ENCODE measurements at regions not wholly inside any gene's neighbourhood (a gene's known extent, or its start where the extent isn't known, plus 50 kb on each side); places are given as distances from the start of the nearest gene placed in this dataset.
"Not testable (repeated sequence)": the region's sequence is repeated elsewhere in the genome, so short reads cannot be mapped to it uniquely, and the experiment has no call there.

DNA sequence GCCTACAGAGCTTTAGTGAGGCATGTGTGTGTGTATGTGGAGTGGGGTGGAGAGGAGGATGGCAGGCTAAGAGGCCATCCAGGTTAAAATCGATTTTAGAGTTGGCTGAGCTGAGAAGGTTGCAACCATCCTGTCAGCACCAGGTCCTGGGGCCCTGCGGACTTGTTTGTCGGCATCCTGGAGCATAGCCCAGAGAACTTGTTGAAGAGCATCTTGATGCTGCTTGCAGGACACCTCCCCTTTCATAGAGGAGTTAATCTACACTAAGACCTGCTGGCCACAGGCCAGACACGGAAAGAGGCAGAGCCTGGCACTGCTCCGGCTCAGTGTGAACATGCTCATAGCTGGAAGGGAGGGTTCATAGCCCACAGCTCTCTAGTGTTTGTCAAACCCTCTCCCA lies 72.1 kb upstream of the RGPD5 start:
- no peak overlapping the region for H3K9ac ChIP-seq (ENCODE audit: low read depth in 2 of 2, low read length in 2 of 2)
- H3K4me1 ChIP-seq = no peaks in the 10 kb centered on the region
- intact Hi-C loops (cut with DNase I) = no loop called here
- no peaks in the 10 kb centered on the region for H3K36me3 ChIP-seq
- H3K9me3 ChIP-seq = no peaks in the 10 kb centered on the region
- H3K27ac ChIP-seq = no peak overlapping the region
- DNase-seq = peak; percentile 22
- H3K27me3 ChIP-seq = no peaks in the 10 kb centered on the region
- H3K4me3 ChIP-seq = no peak overlapping the region
- TF ChIP-seq, protein P1, sequence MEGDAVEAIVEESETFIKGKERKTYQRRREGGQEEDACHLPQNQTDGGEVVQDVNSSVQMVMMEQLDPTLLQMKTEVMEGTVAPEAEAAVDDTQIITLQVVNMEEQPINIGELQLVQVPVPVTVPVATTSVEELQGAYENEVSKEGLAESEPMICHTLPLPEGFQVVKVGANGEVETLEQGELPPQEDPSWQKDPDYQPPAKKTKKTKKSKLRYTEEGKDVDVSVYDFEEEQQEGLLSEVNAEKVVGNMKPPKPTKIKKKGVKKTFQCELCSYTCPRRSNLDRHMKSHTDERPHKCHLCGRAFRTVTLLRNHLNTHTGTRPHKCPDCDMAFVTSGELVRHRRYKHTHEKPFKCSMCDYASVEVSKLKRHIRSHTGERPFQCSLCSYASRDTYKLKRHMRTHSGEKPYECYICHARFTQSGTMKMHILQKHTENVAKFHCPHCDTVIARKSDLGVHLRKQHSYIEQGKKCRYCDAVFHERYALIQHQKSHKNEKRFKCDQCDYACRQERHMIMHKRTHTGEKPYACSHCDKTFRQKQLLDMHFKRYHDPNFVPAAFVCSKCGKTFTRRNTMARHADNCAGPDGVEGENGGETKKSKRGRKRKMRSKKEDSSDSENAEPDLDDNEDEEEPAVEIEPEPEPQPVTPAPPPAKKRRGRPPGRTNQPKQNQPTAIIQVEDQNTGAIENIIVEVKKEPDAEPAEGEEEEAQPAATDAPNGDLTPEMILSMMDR (IDR thresholded peaks at IDR 0.05) = no peak

DNA sequence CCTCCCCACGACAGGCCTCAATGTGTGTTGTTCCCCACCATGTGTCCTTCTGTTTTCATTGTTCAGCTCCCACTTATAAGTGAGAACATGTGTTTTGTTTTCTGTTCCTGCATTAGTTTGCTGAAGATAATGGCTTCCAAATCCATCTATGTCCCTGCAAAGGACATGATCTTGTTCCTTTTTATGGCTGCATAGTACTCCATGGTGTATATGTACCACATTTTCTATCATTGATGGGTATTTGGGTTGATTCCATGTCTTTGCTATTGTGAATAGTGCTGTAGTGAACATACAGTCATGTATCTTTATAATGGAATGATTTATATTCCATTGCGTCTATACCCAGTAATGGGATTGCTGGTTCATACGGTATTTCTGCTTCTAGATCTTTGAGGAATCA lies 71.5 kb upstream of the RGPD5 start:
- intact Hi-C loops (cut with DNase I); H3K4me1 ChIP-seq; H3K27me3 ChIP-seq; H3K9me3 ChIP-seq; H3K9ac ChIP-seq (ENCODE audit: low read depth in 2 of 2, low read length in 2 of 2); H3K27ac ChIP-seq; DNase-seq; H3K4me3 ChIP-seq; H3K36me3 ChIP-seq: not testable (repeated sequence)

DNA sequence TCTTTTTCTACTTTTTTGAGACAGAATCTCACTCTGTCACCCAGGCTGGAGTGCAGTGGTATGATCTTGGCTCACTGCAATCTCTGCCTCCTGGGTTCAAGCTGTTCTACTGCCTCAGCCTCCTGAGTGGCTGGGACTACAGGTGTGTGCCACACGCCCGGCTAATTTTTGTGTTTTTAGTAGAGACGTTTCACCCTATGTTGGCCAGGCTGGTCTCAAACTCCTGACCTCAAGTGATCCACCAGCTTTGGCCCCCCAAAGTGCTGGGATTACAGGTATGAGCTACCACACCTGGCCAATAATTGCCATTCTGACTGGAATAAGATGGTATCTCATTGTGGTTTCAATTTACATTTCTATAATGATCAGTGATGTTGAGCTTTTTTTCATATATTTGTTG lies 71.0 kb upstream of the RGPD5 start:
- H3K27me3 ChIP-seq; H3K27ac ChIP-seq; H3K9me3 ChIP-seq; intact Hi-C loops (cut with DNase I); H3K36me3 ChIP-seq; H3K9ac ChIP-seq (ENCODE audit: low read depth in 2 of 2, low read length in 2 of 2); H3K4me3 ChIP-seq; H3K4me1 ChIP-seq: not testable (repeated sequence)
- peak; percentile 7 for DNase-seq

DNA sequence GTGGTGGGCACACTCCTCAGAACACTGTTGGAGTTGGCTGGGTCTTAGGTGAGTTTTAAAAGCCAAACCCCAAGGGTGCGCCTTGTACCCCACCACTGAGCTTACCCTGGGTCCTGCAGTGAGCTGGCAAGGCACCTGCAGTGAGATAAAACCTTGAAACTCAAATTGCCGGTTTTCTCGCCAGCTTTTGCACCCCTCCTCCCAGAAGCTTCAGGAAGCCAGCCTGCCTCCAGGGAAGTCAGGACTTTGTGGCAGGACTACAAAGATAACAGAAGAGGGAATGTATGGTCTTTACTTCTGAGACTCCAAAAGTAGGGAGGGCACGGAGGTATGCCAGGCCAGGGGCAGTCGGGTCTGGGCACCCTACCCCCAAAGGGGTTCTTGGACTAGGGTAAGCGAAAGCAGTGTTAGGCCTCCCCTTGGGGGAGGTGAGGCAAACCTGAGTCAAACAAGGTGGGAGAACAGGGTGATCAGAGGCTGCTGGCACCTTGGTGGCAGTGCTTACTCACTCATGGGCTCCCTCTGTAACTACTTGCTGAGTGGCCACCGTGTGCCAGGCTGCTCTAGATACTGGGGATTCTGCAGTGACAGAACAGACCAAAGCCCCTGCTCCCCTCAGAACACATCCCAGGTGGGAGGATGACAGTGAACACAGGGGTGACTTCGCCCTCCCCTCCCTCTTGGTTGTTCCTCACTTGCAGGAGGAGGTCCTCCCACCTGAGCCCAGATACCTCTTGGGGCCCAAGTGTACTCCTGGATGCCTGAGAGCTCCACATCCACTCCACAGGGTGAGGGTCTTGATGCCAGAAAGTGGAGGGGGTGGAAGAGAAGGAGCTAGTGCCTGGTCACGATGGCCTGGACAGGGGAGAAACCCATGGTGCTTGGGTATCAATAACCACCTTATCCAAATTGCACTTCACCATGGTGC lies 69.3 kb upstream of the RGPD5 start:
- Histone ChIP-seq H3K9ac (ENCODE audit: low read depth in 2 of 2, low read length in 2 of 2) (no peak overlapping the region), H3K27ac (no peak overlapping the region), H3K9me3 (no peaks in the 10 kb centered on the region), H3K4me3 (no peak overlapping the region), H3K4me1 (no peaks in the 10 kb centered on the region), H3K36me3 (no peaks in the 10 kb centered on the region), H3K27me3 (no peaks in the 10 kb centered on the region)
- intact Hi-C loops (cut with DNase I) = no loop called here
- TF ChIP-seq, protein P1 (IDR thresholded peaks at IDR 0.05) = no peak
- peak; percentile 9 for DNase-seq

DNA sequence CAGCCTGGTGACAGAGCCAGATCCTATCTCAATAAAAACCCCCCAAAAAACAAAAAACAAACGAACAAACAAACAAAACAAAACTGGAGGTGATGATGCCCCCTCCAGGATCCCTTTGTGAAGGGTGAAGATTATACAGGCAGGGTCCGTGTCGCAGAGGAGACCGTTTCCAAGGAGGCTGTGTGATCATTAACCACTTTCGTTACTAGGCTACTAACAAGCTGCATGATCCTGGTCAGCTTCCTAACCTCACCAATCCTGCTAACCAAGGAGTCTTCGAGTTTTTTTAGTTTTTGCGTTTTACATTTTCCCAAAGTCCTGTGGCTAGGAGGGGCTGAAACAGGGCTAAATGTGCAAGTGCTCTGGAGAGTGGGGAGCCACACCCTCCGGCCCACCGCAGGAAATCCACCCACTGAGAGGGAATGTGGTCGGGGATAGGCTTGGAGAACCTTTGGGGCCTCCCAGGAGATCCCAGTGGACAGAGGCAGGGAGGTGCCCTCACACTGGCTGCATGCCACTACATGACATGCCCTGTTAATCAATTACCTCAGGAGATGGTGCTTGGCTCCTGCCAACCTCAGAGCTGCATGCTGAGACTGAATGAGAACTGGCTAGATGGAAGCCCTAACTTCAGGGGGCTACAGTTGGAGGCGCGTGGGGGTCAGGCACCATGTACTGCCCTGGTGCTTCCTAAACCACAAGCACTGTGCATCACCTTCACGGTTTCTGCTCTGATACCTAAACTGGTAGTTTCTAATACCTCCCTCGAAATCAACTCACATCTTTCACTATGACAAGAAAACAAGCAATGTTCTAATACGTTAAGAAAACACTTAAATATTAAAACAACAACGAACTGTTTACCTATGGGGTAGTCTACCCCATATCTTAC lies 67.5 kb upstream of the RGPD5 start:
- no peaks in the 10 kb centered on the region for H3K4me1 ChIP-seq
- no peak overlapping the region for H3K9ac ChIP-seq (ENCODE audit: low read depth in 2 of 2, low read length in 2 of 2)
- intact Hi-C loops (cut with DNase I) = no loop called here
- DNase-seq = peak; percentile 48
- no peaks in the 10 kb centered on the region for H3K27me3 ChIP-seq
- no peaks in the 10 kb centered on the region for H3K36me3 ChIP-seq
- H3K4me3 ChIP-seq = no peak overlapping the region
- H3K9me3 ChIP-seq = no peaks in the 10 kb centered on the region
- H3K27ac ChIP-seq = no peak overlapping the region
- TF ChIP-seq, protein P1 (IDR thresholded peaks at IDR 0.05) = no peak

DNA sequence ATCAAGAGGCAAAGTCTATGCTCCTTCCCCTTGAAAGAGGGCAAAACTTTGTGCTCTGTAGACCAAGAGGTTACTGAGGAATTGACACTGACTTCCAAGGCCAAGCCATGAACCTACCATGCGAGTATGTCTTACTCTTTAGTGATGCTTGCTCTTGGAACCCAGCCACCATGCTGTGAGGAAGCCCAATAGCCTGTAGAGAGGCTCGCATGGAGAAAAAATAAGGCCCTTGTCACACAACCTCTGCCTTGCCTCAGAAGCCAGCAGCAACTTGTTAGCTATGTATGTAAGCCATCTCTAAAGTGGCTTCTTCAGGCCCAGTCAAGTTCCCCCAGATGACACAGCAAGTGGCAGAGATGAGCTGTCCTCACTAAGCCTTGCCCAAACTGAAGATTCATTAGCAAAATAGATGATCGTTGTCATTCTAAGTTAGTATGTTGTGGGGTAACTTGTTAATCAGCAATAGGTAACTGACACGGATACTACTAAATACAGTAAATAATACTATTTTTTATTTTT lies 66.1 kb upstream of the RGPD5 start:
- H3K36me3 ChIP-seq = no peaks in the 10 kb centered on the region
- no peaks in the 10 kb centered on the region for H3K9me3 ChIP-seq
- no peak overlapping the region for H3K9ac ChIP-seq (ENCODE audit: low read depth in 2 of 2, low read length in 2 of 2)
- H3K4me1 ChIP-seq = no peaks in the 10 kb centered on the region
- intact Hi-C loops (cut with DNase I) = no loop called here
- TF ChIP-seq, protein P1 (IDR thresholded peaks at IDR 0.05) = no peak
- no peak overlapping the region for H3K4me3 ChIP-seq
- DNase-seq = peak; percentile 8
- no peaks in the 10 kb centered on the region for H3K27me3 ChIP-seq
- H3K27ac ChIP-seq = no peak overlapping the region

DNA sequence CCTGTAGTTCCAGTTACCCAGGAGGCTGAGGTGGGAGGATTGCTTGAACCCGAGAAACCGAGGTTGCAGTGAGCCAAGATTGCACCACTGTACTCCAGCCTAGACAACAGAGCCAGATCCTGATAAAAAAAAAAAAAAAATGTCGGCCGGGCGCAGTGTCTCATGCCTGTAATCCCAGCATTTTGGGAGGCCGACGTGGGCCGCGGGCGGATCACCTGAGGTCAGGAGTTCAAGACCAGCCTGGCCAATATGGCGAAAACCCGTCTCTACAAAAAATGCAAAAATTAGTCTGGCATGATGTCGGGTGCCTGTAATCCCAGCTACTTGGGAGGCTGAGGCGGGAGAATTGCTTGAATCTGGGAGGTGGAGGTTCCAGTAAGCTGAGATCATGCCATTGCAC lies 60.4 kb upstream of the RGPD5 start:
- not testable (repeated sequence) for H3K36me3 ChIP-seq; DNase-seq; H3K9ac ChIP-seq (ENCODE audit: low read depth in 2 of 2, low read length in 2 of 2); H3K4me1 ChIP-seq; H3K27me3 ChIP-seq; H3K4me3 ChIP-seq; H3K9me3 ChIP-seq; H3K27ac ChIP-seq
- intact Hi-C loops (cut with DNase I) = loop anchor here (5.0 kb wide), 1 partner anchor 186 kb away; no protein-coding TSS in a partner anchor

Data from colonic mucosa (tissue), 4 donors.